ENCODE measurements at regions not wholly inside any gene's neighbourhood (a gene's known extent, or its start where the extent isn't known, plus 50 kb on each side); places are given as distances from the start of the nearest gene placed in this dataset.

GRCh38 chr16:5603836-5604235 is 506.2 kb upstream of the EEF2KMT start:
- intact Hi-C loops (cut with micrococcal nuclease), result no loop called here
- Histone ChIP-seq H3K4me2 (ENCODE audit: insufficient read depth, low read length) (no peak overlapping the region), H3K36me3 (ENCODE audit: control insufficient read depth in 2 of 2, extremely low read depth in 1 of 2, insufficient read depth in 2 of 2, low read length in 2 of 2) (no peaks in the 10 kb centered on the region)

GRCh38 chr16:5601957-5602356 is 504.4 kb upstream of the EEF2KMT start:
- Histone ChIP-seq H3K4me2 (ENCODE audit: insufficient read depth, low read length) (no peak overlapping the region), H2AFZ (ENCODE audit: low read depth, low read length) (no peak overlapping the region), H3K27me3 (ENCODE audit: control insufficient read depth in 2 of 2, insufficient read depth in 2 of 2, low read length in 2 of 2) (no peaks in the 10 kb centered on the region), H4K20me1 (replicated peaks; ENCODE audit: control insufficient read depth, extremely low read depth, insufficient read depth, low read length) (no peaks in the 10 kb centered on the region), H3K4me1 (ENCODE audit: control insufficient read depth, extremely low read depth, insufficient read depth, low read length) (no peaks in the 10 kb centered on the region), H3K36me3 (ENCODE audit: control insufficient read depth in 2 of 2, extremely low read depth in 1 of 2, insufficient read depth in 2 of 2, low read length in 2 of 2) (no peaks in the 10 kb centered on the region), H3K9me1 (replicated peaks; ENCODE audit: control insufficient read depth, extremely low read depth, insufficient read depth, low read length) (no peaks in the 10 kb centered on the region), H3K9me3 (replicated peaks; ENCODE audit: control insufficient read depth, insufficient read depth, low read length) (no peaks in the 10 kb centered on the region), H3K9ac (replicated peaks; ENCODE audit: extremely low read depth, insufficient read depth, low read length) (no peak overlapping the region), H3K79me2 (ENCODE audit: control insufficient read depth, insufficient read depth, low read length) (no peaks in the 10 kb centered on the region), H3K27ac (ENCODE audit: insufficient read depth, low read depth, low read length) (no peak overlapping the region), H3K4me3 (replicated peaks in 1 of 3; ENCODE audit: insufficient read depth in 1 of 3, low read depth in 1 of 3, low read length in 3 of 3) (no peak overlapping the region)
- ChIA-PET POLR2A (no interaction called here), CTCF (no interaction called here)
- no TSS peak for BruUV-seq (replicated peaks)
- no peak for TF ChIP-seq POLR2A (IDR thresholded peaks at IDR 0.05; ENCODE audit: low read depth, low read length)
- no peak for TF ChIP-seq GATA2 (IDR thresholded peaks at IDR 0.05; ENCODE audit: insufficient read depth, insufficient read length, low read depth, low read length)
- TF ChIP-seq JUN (IDR thresholded peaks at IDR 0.05; ENCODE audit: borderline replicate concordance, insufficient read depth, insufficient read length, low read depth), result no peak
- no peak for TF ChIP-seq POLR2AphosphoS5 (IDR thresholded peaks at IDR 0.05; ENCODE audit: insufficient read depth, low read depth, low read length)
- TF ChIP-seq EZH2 (IDR thresholded peaks at IDR 0.05; ENCODE audit: borderline replicate concordance, low read depth, low read length, severe bottlenecking), result no peak
- no peak for TF ChIP-seq MYC (IDR thresholded peaks at IDR 0.05; ENCODE audit: low read depth, low read length)
- TF ChIP-seq CTCF (IDR thresholded peaks at IDR 0.05; ENCODE audit: extremely low read depth in 1 of 2, insufficient read depth in 1 of 2, low read depth in 1 of 2, low read length in 2 of 2), result no peak
- no peak for TF ChIP-seq FOS (IDR thresholded peaks at IDR 0.05; ENCODE audit: borderline replicate concordance, insufficient read depth, low read length)
- TF ChIP-seq MAX (IDR thresholded peaks at IDR 0.05; ENCODE audit: insufficient read depth, insufficient read length), result no peak
- FAIRE-seq (no peak), DNase-seq (ENCODE audit: low read depth, low spot score) (no peak)
- dilution Hi-C loops (cut with MboI; ENCODE audit: extremely low pct_ligation_motif_present, low sequenced_read_pairs), result no loop called here
- intact Hi-C loops (cut with micrococcal nuclease), result no loop called here

More at GRCh38 chr16:5603836-5604235, 506.2 kb upstream of the EEF2KMT start:
- DNase-seq (ENCODE audit: low read depth, low spot score) (no peak), FAIRE-seq (no peak)
- Histone ChIP-seq H3K27ac (ENCODE audit: insufficient read depth, low read depth, low read length) (no peak overlapping the region), H2AFZ (ENCODE audit: low read depth, low read length) (no peak overlapping the region), H3K9me1 (replicated peaks; ENCODE audit: control insufficient read depth, extremely low read depth, insufficient read depth, low read length) (no peaks in the 10 kb centered on the region), H3K27me3 (ENCODE audit: control insufficient read depth in 2 of 2, insufficient read depth in 2 of 2, low read length in 2 of 2) (no peaks in the 10 kb centered on the region), H3K4me1 (ENCODE audit: control insufficient read depth, extremely low read depth, insufficient read depth, low read length) (no peaks in the 10 kb centered on the region), H3K9ac (replicated peaks; ENCODE audit: extremely low read depth, insufficient read depth, low read length) (no peak overlapping the region), H4K20me1 (replicated peaks; ENCODE audit: control insufficient read depth, extremely low read depth, insufficient read depth, low read length) (no peaks in the 10 kb centered on the region), H3K79me2 (ENCODE audit: control insufficient read depth, insufficient read depth, low read length) (no peaks in the 10 kb centered on the region), H3K9me3 (replicated peaks; ENCODE audit: control insufficient read depth, insufficient read depth, low read length) (no peaks in the 10 kb centered on the region), H3K4me3 (replicated peaks in 1 of 3; ENCODE audit: insufficient read depth in 1 of 3, low read depth in 1 of 3, low read length in 3 of 3) (no peak overlapping the region)
- POLR2A ChIA-PET, result no interaction called here
- CTCF ChIA-PET, result no interaction called here
- no peak for TF ChIP-seq CTCF (IDR thresholded peaks at IDR 0.05; ENCODE audit: extremely low read depth in 1 of 2, insufficient read depth in 1 of 2, low read depth in 1 of 2, low read length in 2 of 2)
- TF ChIP-seq GATA2 (IDR thresholded peaks at IDR 0.05; ENCODE audit: insufficient read depth, insufficient read length, low read depth, low read length), result no peak
- no peak for TF ChIP-seq MYC (IDR thresholded peaks at IDR 0.05; ENCODE audit: low read depth, low read length)
- no peak for TF ChIP-seq POLR2A (IDR thresholded peaks at IDR 0.05; ENCODE audit: low read depth, low read length)
- no peak for TF ChIP-seq EZH2 (IDR thresholded peaks at IDR 0.05; ENCODE audit: borderline replicate concordance, low read depth, low read length, severe bottlenecking)
- no TSS peak for BruUV-seq (replicated peaks)
- dilution Hi-C loops (cut with MboI; ENCODE audit: extremely low pct_ligation_motif_present, low sequenced_read_pairs), result no loop called here
